ENCODE measurements at regions not wholly inside any gene's neighbourhood (a gene's known extent, or its start where the extent isn't known, plus 50 kb on each side); places are given as distances from the start of the nearest gene placed in this dataset.

DNA sequence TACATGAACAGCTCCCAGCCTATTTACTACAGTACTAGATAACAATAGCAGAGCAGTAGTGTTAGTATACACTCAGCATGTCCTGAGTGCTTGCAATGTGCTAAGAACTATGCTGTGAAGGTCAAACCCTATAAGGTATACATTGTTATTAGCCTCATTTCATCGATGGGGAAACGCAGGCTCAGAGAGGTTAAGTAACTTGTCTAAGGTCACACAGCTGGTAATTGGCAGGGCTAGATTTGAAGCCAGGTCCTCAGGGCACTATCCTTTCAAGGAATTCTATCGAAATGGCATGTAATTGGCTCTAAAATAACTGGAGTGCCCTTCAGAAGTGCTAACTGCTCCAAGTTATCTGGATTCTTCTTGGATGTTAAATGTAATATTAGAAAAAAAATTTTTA is 295.6 kb downstream of the ZNF536 start:
- H3K23ac ChIP-seq (ENCODE audit: insufficient read length): no peak overlapping the region
- no peak for DNase-seq (ENCODE audit: low read depth in 1 of 2, low spot score in 2 of 2)
- no peak overlapping the region for H3K18ac ChIP-seq (ENCODE audit: extremely low read depth, low read length)
- no peak overlapping the region for H3K4ac ChIP-seq (replicated peaks; ENCODE audit: insufficient read length, low read depth, low read length)
- H2AFZ ChIP-seq (ENCODE audit: low read length): no peak overlapping the region
- H3K4me1 ChIP-seq (replicated peaks in 1 of 4; ENCODE audit: control insufficient read depth in 3 of 4, insufficient read depth in 4 of 4, low read length in 3 of 4): peaks cover 0 to 6% (median 2%) of the 10 kb centered on the region in 4 experiments; a peak in 2 of 7 replicates
- H2AK5ac ChIP-seq (ENCODE audit: low read depth, low read length): no peak overlapping the region
- TF ChIP-seq KDM1A (IDR thresholded peaks at IDR 0.05; ENCODE audit: borderline replicate concordance, low read length): peak; percentile 77
- TF ChIP-seq SP1 (IDR thresholded peaks at IDR 0.05; ENCODE audit: low read depth, low read length): no peak
- H2BK5ac ChIP-seq (ENCODE audit: low read depth, low read length): no peak overlapping the region
- WGBS, 2 experiments (ENCODE audit: extremely low coverage in 1 of 2, insufficient coverage in 1 of 2, insufficient read length in 1 of 2, insufficient replicate concordance in 2 of 2, low coverage in 1 of 2, low lambda C conversion rate in 2 of 2, missing lambda C conversion rate in 1 of 2): 91% methylated on average over 3 of the region's 3 CpGs; no CpG with 5 or more reads in 1 of the 2 experiments
- POLR2A ChIA-PET (ENCODE audit: partially characterized antibody): no interaction called here
- no peak overlapping the region for H3K4me2 ChIP-seq (ENCODE audit: insufficient read depth in 1 of 2, low read depth in 2 of 2, low read length in 2 of 2)
- FAIRE-seq: no peak
- no peaks in the 10 kb centered on the region for H3K79me1 ChIP-seq (ENCODE audit: low read depth, low read length)
- H4K5ac ChIP-seq (ENCODE audit: insufficient read length, low read depth, low read length): no peak overlapping the region
- H2BK15ac ChIP-seq (ENCODE audit: low read length): 0 out of 2 replicates have a peak overlapping the region, but pooled peaks have one; percentile 81
- H3K14ac ChIP-seq (ENCODE audit: insufficient read length): no peak overlapping the region
- H3K36me3 ChIP-seq (ENCODE audit: control insufficient read depth in 2 of 4, insufficient read depth in 4 of 4, low read length in 3 of 4): no peaks in the 10 kb centered on the region
- H2BK12ac ChIP-seq (ENCODE audit: low read depth, low read length): no peak overlapping the region
- H3K27ac ChIP-seq (ENCODE audit: low read depth, low read length): no peak overlapping the region
- H2BK20ac ChIP-seq (ENCODE audit: low read length): no peak overlapping the region
- H3K23me2 ChIP-seq (ENCODE audit: low read depth, low read length): no peaks in the 10 kb centered on the region
- no peak overlapping the region for H4K8ac ChIP-seq (ENCODE audit: extremely low read depth, insufficient read depth, low read length)
- H3K79me2 ChIP-seq (ENCODE audit: control insufficient read depth in 1 of 2, insufficient read depth in 2 of 2, low read length in 2 of 2): no peaks in the 10 kb centered on the region
- no peak overlapping the region for H3K4me3 ChIP-seq (ENCODE audit: extremely low read depth in 1 of 4, insufficient read depth in 2 of 4, low read depth in 3 of 4, low read length in 4 of 4)
- CTCF ChIA-PET (ENCODE audit: partially characterized antibody): interaction anchor here (0.7 to 8.4 kb wide), 18 partner anchors 11 to 1215 kb away, joined by 3 to 94 read pairs (median 4); no protein-coding TSS in a partner anchor
- H3K9ac ChIP-seq (replicated peaks in 1 of 4; ENCODE audit: extremely low read depth in 1 of 4, low read depth in 3 of 4, low read length in 3 of 4): no peak overlapping the region
- H2BK120ac ChIP-seq (replicated peaks; ENCODE audit: low read depth, low read length): no peak overlapping the region
- H3K9me3 ChIP-seq (ENCODE audit: insufficient read depth in 2 of 2, low read depth in 1 of 2, low read length in 1 of 2): no peaks in the 10 kb centered on the region
- H3K27me3 ChIP-seq (replicated peaks in 1 of 4; ENCODE audit: control insufficient read depth in 3 of 4, extremely low read depth in 1 of 4, insufficient read depth in 3 of 4, low read length in 3 of 4): no peaks in the 10 kb centered on the region
- H4K91ac ChIP-seq (replicated peaks; ENCODE audit: insufficient read length, low read length): no peak overlapping the region
- H3K56ac ChIP-seq (replicated peaks; ENCODE audit: insufficient read length, low read depth, low read length): no peak overlapping the region
- no peaks in the 10 kb centered on the region for H4K20me1 ChIP-seq (replicated peaks in 1 of 2; ENCODE audit: control insufficient read depth in 1 of 2, insufficient read depth in 2 of 2, low read length in 2 of 2)
